Limb (tissue), 2 donors: ENCODE measurements at regions not wholly inside any gene's neighbourhood (a gene's known extent, or its start where the extent isn't known, plus 50 kb on each side); places are given as distances from the start of the nearest gene placed in this dataset.
"Not testable (repeated sequence)": the region's sequence is repeated elsewhere in the genome, so short reads cannot be mapped to it uniquely, and the experiment has no call there.

Source experiments
- DNase-seq, 2 donors: peaks; one replicate each; pipeline ENCODE4 v3.0.0-alpha.2; 2016; ENCODE audit errors: extremely low spot score in 2 of 2

DNA sequence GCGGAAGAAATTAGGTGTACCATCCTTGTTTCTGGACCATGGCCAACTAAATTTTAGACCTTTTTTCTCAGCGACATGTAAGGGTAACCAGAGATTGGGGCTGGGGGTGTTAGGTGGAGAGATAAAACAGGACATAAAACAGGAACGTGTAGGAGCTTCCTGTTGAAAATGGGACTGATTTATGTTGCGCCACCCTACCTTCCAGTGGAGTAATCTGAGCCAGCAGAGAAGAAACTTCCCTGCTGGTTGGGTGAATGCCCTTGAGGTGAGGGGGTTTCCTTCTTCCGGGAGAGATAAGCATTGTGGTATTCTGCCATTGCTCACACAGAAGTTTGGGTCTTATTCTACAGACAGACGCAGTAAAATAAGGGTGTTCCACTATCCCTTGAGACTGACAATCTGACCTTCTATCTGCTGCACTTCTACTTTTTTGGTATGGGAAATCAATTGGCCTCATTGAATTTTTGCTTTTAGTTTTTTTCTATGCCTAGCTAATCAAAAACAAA, 417.6 kb downstream of the PCNX1 start:
- no peak for DNase-seq

DNA sequence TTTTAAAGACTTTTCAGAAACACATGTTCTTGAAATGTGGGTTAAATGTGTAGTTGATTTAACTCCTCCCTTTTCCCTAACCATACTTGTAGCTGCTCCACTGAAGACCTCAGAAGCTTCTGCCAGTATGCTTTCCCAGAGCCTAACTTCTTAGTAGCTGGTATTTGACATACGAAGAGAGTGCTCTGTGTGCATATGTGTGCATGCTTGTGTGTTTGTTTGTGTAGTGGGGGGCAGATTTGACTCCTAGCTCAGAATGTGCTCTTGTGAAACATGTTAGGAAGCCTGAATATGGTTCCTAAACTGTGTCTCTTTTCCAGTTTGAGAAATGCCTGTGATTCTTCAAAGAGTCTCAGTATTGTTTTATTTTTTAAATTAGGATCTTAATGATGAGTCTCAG, 420.4 kb downstream of the PCNX1 start:
- DNase-seq, result no peak

DNA sequence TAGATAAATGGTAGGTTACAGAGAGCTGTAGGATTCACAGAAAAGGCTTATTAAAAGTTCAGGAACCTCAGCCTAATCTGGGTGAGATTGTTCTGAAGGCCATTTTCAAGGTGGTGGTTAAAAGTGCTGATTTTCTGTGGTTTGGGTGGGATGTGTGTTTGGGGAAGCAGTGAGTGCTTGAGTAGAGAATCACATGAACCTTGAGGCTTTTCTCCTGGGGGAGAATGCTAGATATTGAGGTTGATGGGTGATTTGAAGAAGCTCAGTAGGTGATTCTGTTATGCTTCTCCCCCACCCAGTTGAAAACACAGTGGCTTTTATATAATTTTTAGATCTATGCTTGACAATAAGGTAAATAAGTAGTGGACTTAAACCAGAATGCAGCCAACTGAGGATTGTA, 420.9 kb downstream of the PCNX1 start:
- no peak for DNase-seq

DNA sequence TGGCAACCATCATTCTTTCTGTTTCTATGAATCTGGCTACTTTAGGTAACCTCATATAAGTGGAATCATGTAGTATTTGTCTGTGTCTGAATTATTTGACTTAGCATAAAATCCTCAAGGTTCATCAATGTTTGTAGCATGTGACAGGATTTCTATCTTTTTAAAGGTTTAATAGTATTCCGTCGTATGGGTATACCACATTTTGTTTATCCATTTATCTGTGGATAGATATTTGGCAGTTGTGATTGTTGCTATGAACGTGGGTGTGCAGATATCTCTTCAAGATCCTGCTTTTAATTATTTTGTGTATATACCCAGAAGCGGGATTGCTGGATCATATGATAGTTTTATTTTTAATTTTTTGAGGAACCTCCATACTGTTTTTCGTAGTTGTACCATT, 421.7 kb downstream of the PCNX1 start:
- DNase-seq, result no peak

DNA sequence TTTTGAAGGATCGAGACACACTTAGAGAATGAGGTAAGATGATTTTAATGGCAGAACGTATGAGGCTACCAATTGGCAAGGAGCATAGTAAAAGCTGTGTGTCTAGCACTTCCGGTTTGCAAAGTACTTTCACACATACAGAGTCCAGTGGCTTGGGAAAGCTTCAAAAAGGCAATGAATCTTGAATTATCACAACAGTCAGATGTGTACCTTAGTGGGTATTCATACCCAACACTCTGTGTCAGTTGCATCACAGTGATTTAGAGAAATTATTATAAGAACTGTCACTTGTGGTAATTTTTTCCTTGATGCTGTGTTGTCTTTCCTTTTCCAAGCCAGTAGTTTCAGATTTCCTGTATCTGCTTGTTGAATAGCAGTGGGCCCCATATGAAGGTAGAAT, 424.1 kb downstream of the PCNX1 start:
- no peak for DNase-seq

DNA sequence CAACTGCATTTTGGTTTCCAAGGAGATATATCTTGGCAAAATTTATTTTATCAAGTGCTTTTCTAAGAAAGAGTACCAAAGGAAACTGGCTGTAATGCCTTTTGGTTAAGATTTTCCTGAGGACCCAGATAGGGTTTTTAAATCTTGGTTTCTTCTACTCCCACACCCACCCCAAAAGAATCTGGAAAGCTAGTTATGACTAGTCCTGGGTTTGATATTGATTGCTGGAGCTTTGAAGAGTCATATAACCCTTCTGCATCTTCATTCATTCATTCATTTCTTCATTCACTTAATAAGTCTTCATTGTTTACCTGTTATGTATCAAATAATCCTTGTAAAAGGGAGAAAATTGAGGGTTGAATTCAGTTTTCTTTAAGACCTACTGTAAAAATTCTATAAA, 425.2 kb downstream of the PCNX1 start:
- DNase-seq, result no peak

DNA sequence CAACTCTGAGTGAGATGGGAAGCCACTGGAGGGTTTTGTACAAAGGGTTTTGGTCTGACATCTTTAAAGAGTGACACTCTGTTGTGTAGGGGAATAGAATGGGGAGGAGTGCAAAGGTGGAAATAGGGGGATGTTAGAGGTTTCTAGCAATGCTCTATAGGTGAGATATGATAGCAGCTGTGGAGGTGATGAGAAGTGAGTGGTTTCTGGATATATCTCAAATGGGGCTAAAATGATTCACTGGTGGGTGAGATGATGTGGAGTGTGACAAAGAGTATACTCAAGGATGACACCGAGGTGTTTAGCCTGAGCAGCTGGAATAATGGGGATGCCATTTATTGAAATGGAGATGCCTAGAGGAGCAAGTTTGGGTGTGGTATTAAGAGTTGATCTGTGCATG, 426.4 kb downstream of the PCNX1 start:
- DNase-seq, result no peak

DNA sequence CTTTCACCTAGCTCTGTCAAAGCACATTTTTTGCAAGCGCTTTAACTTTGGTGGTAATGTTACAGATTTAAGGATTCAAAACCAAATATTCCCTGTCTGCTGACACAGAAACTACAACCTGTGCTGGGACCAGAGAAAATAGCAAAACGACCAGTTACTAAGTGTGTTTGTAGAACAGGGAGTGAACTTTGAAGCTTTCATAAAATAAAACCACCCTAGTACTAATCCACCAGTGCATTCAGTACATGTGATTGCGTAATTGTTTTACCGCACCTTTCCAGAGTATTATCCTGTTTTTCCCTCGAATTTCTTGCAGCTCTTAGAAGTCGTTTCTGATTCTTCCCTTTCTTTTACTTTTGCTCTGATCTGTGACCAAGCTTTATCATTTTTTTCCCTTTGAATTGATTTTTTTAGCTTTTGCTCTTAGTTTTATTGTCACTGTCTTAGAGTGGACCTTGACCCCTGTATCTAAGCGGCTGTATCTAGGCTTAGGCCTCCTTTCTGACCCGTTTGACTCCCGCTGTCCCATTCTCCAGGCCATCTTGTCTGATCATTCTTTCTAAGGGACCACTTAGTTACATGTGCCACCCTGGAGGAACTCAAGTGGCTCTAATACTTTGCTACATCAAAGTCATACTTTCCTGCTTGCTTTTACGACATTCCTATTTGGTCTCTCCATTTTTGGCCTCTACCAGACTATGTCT, 429.4 kb downstream of the PCNX1 start:
- DNase-seq, result no peak

DNA sequence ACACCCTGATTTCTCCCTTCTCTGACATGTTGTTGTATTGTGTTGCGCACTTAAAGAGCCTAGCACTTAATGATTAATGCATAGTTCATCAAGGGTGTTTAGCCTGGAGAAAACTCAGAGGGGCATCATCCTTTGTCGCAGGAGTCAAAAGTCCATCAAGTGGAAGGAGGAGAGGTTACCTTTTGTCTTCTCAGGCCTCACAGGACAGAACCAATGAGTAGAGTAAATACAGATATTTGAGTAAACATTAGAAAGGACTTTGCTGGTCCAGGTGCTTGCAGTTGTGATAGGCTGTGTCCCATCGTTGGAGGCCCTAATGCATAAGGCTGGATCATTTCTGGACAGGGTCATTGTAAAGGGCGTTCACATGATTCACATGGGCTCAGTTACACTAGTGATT, 430.9 kb downstream of the PCNX1 start:
- no peak for DNase-seq

DNA sequence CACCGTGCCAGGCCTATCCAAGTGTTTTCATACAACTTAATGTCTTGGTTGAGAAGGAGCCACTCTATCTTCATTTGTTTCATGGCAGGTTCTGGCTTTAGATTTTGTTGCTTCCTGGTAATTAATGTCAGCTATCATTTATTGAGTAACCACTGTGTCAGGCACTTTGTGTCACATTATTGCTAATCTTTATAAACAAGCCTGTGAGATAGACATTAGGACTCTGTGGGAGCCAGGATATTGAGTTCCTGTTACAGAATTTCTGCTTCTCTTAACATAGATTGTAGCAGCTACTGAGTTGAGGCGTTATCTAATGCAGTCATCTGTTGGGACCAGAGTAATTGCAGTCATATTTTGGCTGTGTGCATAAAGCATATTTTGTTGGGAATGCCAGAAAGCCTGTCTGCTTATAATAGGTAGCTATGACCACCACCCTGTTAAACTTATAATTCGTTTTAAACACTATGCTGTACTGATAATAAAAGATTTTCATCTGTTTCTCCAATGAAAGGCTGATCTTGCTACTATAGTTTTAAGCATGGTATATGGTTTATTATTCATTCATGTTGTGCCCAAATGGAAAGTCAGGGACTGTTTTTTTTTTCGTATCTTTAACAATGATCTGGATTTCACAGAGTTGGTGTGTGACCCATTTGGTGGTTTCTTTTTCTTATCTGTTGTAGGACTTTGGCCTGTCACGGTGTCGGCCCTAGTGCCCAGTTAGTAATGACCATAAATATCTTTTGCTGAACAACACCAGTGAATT, 432.6 kb downstream of the PCNX1 start:
- DNase-seq, result no peak

DNA sequence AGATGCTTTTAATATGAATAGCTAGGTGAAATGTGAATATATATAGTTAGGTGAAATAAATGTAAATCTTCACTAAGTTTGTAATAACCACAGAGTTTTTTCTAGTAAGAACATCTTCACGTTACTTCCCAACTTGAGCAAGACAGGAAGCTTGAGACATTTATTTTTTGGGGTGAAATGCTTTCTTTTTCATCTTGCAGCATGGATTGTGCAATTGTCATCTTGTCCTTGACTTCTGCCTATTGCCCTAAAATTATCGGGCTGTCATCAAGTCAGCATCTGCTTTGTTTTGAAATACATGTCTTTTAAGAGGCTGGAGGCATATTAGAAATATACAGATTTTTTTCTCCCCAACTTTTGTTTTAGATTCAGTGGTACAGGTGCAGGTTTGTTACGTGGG, 433.9 kb downstream of the PCNX1 start:
- no peak for DNase-seq

DNA sequence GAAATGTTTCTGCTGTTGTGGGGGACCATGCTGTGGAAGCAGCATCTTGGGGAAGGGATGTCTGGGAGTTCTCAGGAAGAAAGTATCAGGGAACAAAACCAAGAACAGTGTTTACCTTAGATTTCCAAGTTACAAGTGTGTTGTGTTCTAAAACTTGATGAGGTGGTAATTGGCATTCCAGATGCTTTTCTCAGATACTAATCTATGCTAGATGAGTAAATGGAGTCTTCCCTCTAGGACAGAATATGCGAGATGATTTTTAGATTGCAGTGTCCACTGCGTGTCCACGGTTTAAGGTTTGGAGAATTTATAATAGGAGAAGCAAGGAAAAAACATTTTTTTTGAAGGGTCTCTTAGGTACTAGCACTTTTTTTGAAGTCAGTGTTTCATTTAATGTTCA, 436.5 kb downstream of the PCNX1 start:
- DNase-seq, result no peak

DNA sequence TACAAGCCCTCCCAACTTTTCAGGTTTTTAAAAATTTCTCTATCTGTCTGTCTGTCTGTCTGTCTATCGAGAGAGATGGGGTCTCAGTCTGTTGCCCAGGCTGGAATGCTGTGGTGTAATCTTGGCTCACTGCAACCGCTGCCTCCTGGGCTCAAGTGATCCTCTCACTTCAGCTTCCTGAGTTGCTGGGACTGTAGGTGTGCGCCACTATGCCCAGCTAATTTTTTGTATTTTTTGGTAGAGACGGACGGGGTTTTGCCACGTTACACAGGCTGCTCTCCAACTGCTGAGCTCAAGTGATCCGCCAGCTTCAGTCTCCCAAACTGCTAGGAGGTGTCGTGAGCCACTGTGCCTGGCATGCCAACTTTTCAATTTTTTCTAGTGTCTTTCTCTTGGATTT, 437.2 kb downstream of the PCNX1 start:
- DNase-seq, result no peak

DNA sequence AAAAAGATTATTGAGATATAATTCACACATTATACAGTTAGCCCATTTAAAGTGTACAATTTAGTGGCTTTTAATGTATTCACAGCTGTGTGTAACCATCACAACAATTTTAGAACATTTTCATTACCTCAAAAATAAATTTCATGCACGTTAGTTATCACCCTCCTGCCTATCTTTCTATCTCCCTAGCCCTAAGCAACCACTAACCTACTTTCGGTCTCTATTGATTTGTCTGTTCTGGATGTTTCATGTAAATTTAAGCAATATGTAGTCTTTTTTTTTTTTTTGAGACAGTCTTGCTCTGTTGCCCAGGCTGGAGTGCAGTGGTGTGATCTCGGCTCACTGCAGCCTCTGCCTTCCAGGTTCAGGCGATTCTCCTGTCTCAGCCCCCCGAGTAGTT, 439.4 kb downstream of the PCNX1 start:
- DNase-seq, result no peak

DNA sequence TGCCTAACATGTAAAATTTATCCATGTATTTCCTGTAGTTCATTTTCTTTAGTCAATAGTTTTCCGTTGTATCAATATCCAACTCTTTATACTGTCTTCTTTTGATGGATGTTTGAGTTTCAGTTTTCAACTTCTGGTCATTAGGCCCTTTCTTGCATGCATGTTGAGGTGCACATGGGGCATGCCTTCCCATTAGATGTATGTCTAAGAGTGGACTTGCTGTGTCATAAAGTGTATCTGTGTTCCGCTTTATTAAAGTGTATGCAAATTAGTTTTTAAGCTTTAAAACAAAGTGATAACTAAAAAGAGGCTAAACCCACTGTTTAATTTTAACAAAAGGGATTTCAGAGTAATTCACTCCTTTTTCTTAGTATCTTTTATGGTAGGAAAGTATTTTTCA, 441.1 kb downstream of the PCNX1 start:
- DNase-seq, result no peak

DNA sequence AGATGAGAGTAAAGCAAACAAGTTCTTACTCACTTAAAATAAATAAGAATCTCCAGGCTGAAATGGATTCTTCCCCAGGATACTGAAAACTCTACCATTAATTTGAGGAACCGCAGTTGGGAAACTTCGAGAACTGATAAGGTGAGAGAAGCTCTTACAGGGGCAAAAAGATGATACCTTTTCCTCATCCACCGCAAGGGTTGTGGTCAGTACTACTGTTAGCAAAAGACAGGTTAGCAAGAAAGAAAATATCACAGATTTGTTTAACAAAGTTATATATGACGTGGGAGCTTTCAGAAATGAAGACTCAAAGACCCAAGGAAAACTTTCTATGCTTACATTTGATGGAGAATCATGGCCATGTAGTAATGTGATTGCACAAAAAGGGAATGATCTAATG, 441.6 kb downstream of the PCNX1 start:
- DNase-seq, result no peak

DNA sequence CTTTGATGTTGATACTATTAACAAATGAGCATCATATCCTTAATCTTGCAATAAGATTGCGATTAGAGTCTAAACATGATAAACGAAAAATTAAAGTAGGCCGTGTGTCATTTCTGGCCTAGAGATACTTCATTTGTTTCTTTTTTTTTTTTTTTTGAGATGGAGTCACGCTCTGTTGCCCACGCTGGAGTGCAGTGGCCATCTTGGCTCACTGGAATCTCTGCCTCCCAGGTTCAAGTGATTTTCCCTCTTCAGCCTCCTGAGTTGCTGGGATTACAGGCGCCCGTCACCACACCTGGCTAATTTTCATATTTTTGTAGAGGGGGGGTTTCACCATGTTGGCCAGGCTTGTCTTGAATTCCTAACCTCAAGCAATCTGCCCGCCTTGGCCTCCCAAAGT, 446.9 kb downstream of the PCNX1 start:
- DNase-seq, result no peak

DNA sequence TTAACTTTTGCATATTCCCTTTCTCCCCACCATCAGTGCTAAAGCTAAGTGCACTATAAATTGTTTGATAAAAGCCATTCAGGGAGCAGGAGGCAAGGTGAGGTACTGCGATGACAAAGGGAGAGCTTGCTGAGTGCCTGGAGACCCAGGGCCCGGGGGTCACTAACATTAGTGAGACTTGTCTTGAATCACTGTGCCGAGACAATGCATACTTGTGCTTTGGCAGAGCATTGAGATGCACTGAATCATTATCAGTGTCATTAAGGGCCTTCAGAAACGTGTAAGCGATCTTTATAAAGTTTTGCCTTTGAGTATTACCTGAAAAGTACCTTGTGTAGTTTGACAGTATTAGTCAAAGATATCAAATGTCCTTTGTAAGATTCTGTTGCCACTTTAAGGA, 447.5 kb downstream of the PCNX1 start:
- DNase-seq, result no peak

DNA sequence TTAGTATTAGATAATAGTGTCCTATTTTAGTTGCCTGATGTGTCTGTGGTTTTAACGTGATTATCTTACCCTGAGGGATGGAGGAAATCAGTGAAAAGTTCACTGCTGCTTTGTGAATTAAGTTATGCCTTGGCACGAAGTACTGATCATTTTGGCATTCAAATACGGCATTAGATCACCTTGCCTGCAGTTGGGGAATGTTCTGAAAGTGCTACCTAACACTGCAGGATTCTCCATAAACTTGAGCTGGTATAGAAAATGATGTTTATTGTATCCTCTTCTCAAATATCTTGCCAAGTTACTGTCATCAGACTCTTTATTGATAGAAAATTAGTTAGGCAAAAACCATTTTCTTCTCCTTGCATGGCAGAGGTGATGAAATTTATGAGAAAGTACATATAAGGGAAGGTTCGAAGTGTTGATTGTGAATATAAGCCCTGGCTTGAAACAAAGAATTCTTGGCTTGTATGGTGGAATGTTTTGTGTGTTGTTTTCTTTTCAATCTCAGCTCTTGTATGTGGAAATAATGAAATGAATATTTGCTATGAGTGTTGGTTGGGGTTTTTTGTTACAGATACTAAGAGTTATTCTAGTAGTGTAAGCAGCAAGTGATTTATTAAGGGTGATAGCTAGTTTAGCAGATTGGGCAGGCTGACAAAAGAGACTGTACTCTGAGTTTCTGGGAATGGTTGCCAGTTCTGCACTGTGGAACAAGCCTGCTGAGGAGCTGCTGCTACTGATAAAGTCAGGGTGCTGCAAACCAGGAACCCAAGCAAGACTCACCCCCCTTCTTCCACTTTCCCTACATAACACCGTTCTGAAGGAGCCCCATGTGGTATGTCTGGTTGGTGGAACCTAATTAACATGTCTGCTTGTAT, 448.3 kb downstream of the PCNX1 start:
- peak in 1 of 2 donors; percentile 44 for DNase-seq

DNA sequence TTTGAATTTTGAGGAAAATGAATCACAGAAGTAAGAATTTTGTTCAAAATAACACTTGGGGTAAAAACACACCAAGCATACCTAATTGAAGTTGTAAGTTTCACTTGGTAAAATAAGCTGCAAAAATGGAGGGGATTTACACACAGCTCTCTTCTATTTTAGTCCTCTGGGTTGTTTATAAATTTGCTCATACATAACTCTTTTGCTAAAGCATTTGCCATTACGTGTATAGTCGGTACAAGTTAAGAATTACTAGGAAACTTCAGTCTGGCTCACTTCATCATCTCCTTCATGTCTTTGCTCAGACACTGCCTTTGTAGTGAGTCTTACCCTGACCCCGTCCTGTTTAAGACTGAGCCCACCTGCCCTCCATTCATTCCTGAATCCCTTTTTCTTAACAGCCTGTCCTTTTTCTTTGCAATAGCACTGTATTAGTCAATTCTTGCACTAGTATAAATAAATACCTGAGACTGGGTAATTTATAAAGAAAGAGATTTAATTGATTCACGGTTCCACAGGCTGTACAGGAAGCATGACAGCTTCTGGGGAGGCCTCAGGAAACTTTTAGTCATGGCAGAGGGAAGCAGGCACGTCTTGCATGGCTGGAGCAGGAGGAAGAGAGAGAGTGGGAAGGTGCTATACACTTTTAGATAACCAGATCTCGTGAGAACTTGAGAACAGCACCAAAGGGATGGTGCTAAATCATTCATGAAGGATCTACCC, 451.1 kb downstream of the PCNX1 start:
- no peak for DNase-seq

DNA sequence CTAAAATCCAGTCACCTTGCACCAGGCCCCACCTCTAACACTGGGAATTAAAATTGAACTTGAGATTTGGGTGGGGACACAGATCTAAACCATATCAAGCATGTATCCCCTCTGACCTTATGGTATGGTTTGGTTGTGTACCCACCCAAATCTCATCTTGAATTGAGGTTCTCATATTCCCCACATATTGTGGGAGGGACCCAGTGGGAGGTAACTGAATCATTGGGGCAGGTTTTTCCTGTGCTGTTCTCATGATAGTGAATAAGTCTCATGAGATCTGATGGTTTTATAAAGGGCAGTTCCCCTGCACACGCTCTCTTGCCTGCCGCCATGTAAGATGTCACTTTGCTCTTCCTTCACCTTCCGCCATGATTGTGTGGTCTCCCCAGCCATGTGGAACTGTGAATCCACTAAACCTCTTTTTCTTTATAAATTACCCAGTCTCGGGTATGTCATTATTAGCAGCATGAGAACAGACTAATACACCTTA, 451.7 kb downstream of the PCNX1 start:
- not testable (repeated sequence) for DNase-seq
